ENCODE measurements at regions not wholly inside any gene's neighbourhood (a gene's known extent, or its start where the extent isn't known, plus 50 kb on each side); places are given as distances from the start of the nearest gene placed in this dataset.

- H3K4me3 ChIP-seq, result no peak overlapping the region
- no peak overlapping the region for H2AFZ ChIP-seq
- H3F3A ChIP-seq (replicated peaks; ENCODE audit: low read depth), result no peaks in the 10 kb centered on the region
- no peak overlapping the region for H3K27ac ChIP-seq (ENCODE audit: low read depth)
- no peaks in the 10 kb centered on the region for H3K9me2 ChIP-seq (ENCODE audit: insufficient read depth)
- peaks cover 8% of the 10 kb centered on the region; the same call in 2 of the 3 replicates for H3K9me3 Mint-ChIP-seq
- TF ChIP-seq REST (IDR thresholded peaks at IDR 0.05; ENCODE audit: unreplicated experiment) (no peak), EZH2phosphoT487 (IDR thresholded peaks at IDR 0.05; ENCODE audit: unreplicated experiment) (no peak)
- no peaks in the 10 kb centered on the region for H3K4me1 ChIP-seq (ENCODE audit: insufficient read depth)
- no peak overlapping the region for H3K27ac Mint-ChIP-seq
- H3K79me2 ChIP-seq (replicated peaks; ENCODE audit: insufficient read depth), result no peaks in the 10 kb centered on the region
- H3K4me3 Mint-ChIP-seq, result no peak overlapping the region
- no peaks in the 10 kb centered on the region for H3K27me3 ChIP-seq (ENCODE audit: insufficient read depth)
- no peak for ATAC-seq
- H3K36me3 Mint-ChIP-seq (ENCODE audit: low read depth), result no peaks in the 10 kb centered on the region
- H4K20me1 ChIP-seq (replicated peaks; ENCODE audit: insufficient read depth), result no peaks in the 10 kb centered on the region
- no peaks in the 10 kb centered on the region; the same call in 1 of the 2 replicates for H3K36me3 ChIP-seq (ENCODE audit: insufficient read depth)
- no peaks in the 10 kb centered on the region for H3K4me1 Mint-ChIP-seq
- H3K27me3 Mint-ChIP-seq (ENCODE audit: insufficient read depth, low read depth, poor library complexity), result no peaks in the 10 kb centered on the region
- no peak for DNase-seq (ENCODE audit: low spot score)
- no peak overlapping the region for H3K4me2 ChIP-seq
These were observed 55.6 kb downstream of the SOWAHC start for GRCh38 chr2:109669731-109670130.

GRCh38 chr2:109670556-109671411 is 56.6 kb downstream of the SOWAHC start:
- no peak; the same call in 2 of the 3 replicates for ATAC-seq
- H4K20me1 ChIP-seq (replicated peaks; ENCODE audit: insufficient read depth), result no peaks in the 10 kb centered on the region
- DNase-seq (ENCODE audit: low spot score), result no peak
- H3K36me3 Mint-ChIP-seq (ENCODE audit: low read depth), result no peaks in the 10 kb centered on the region
- H3K27ac Mint-ChIP-seq, result no peak overlapping the region
- H3K27me3 ChIP-seq (ENCODE audit: insufficient read depth), result no peaks in the 10 kb centered on the region
- H3K79me2 ChIP-seq (replicated peaks; ENCODE audit: insufficient read depth), result no peaks in the 10 kb centered on the region
- H3K27me3 Mint-ChIP-seq (ENCODE audit: insufficient read depth, low read depth, poor library complexity), result no peaks in the 10 kb centered on the region
- no peak overlapping the region for H2AFZ ChIP-seq
- H3K9me3 Mint-ChIP-seq, result peaks cover 8% of the 10 kb centered on the region; the same call in 2 of the 3 replicates
- H3K4me3 Mint-ChIP-seq, result no peak overlapping the region
- H3K27ac ChIP-seq (ENCODE audit: low read depth), result no peak overlapping the region
- peak in 1 of 2 experiments; percentile 22; a peak in 1 of 4 replicates for TF ChIP-seq CTCF (conservative IDR thresholded peaks at IDR 0.05; ENCODE audit: low read depth in 2 of 2)
- TF ChIP-seq EZH2phosphoT487 (IDR thresholded peaks at IDR 0.05; ENCODE audit: unreplicated experiment), result no peak
- H3K4me3 ChIP-seq, result no peak overlapping the region
- H3F3A ChIP-seq (replicated peaks; ENCODE audit: low read depth), result no peaks in the 10 kb centered on the region
- no peaks in the 10 kb centered on the region for H3K4me1 ChIP-seq (ENCODE audit: insufficient read depth)
- H3K4me1 Mint-ChIP-seq, result no peaks in the 10 kb centered on the region
- H3K36me3 ChIP-seq (ENCODE audit: insufficient read depth), result no peaks in the 10 kb centered on the region; the same call in 1 of the 2 replicates
- no peak overlapping the region for H3K4me2 ChIP-seq
- no peaks in the 10 kb centered on the region for H3K9me2 ChIP-seq (ENCODE audit: insufficient read depth)
